ENCODE measurements at regions not wholly inside any gene's neighbourhood (a gene's known extent, or its start where the extent isn't known, plus 50 kb on each side); places are given as distances from the start of the nearest gene placed in this dataset.
"Not testable (repeated sequence)": the region's sequence is repeated elsewhere in the genome, so short reads cannot be mapped to it uniquely, and the experiment has no call there.

GRCh38 chr3:20250314-20250713 is 64.3 kb upstream of the SGO1 start:
- no peak for DNase-seq (ENCODE audit: low spot score)

GRCh38 chr3:20246662-20247061 is 60.7 kb upstream of the SGO1 start:
- DNase-seq (ENCODE audit: low spot score), result no peak

- no peak for DNase-seq (ENCODE audit: low spot score)
These were observed 59.8 kb upstream of the SGO1 start for GRCh38 chr3:20245781-20246180.

GRCh38 chr3:20240154-20240883 is 54.3 kb upstream of the SGO1 start:
- no peak for DNase-seq (ENCODE audit: low spot score)

GRCh38 chr3:20238199-20238598 is 52.2 kb upstream of the SGO1 start:
- not testable (repeated sequence) for DNase-seq (ENCODE audit: low spot score)

- DNase-seq (ENCODE audit: low spot score), result peak; percentile 29
These were observed 50.6 kb upstream of the SGO1 start for GRCh38 chr3:20236603-20237002.
